ENCODE measurements at regions not wholly inside any gene's neighbourhood (a gene's known extent, or its start where the extent isn't known, plus 50 kb on each side); places are given as distances from the start of the nearest gene placed in this dataset.

- no peak for TF ChIP-seq CHD1 (IDR thresholded peaks at IDR 0.05; ENCODE audit: low read depth, low read length)
- TF ChIP-seq HDAC2 (IDR thresholded peaks at IDR 0.05; ENCODE audit: borderline replicate concordance in 1 of 2, low read depth in 2 of 2, low read length in 2 of 2) = no peak
- TF ChIP-seq SIRT6 (IDR thresholded peaks at IDR 0.05; ENCODE audit: low read length) = no peak
These were observed 85.0 kb upstream of the SORBS2 start for GRCh38 chr4:185896817-185897488.

Data from H1 (cell line).